ENCODE measurements at regions not wholly inside any gene's neighbourhood (a gene's known extent, or its start where the extent isn't known, plus 50 kb on each side); places are given as distances from the start of the nearest gene placed in this dataset.
"Not testable (repeated sequence)": the region's sequence is repeated elsewhere in the genome, so short reads cannot be mapped to it uniquely, and the experiment has no call there.

GRCh38 chr12:34402228-34402898, 380.1 kb downstream of the ALG10 start:
- no peaks in the 10 kb centered on the region for H3K27me3 ChIP-seq (replicated peaks; ENCODE audit: control insufficient read depth, insufficient read depth, low read length)
- H3K4me1 ChIP-seq (ENCODE audit: control insufficient read depth, insufficient read depth, low read length) = no peaks in the 10 kb centered on the region
- DNase-seq (ENCODE audit: low read depth) = no peak
- H3K9me3 ChIP-seq (ENCODE audit: control insufficient read depth, low read length) = peaks cover 8% of the 10 kb centered on the region
- H3K9ac ChIP-seq (ENCODE audit: low read length) = no peak overlapping the region
- H3K4me3 ChIP-seq (ENCODE audit: low read length) = no peak overlapping the region
- no peaks in the 10 kb centered on the region for H3K36me3 ChIP-seq (ENCODE audit: control insufficient read depth, insufficient read depth, low read length, severe bottlenecking)

DNA sequence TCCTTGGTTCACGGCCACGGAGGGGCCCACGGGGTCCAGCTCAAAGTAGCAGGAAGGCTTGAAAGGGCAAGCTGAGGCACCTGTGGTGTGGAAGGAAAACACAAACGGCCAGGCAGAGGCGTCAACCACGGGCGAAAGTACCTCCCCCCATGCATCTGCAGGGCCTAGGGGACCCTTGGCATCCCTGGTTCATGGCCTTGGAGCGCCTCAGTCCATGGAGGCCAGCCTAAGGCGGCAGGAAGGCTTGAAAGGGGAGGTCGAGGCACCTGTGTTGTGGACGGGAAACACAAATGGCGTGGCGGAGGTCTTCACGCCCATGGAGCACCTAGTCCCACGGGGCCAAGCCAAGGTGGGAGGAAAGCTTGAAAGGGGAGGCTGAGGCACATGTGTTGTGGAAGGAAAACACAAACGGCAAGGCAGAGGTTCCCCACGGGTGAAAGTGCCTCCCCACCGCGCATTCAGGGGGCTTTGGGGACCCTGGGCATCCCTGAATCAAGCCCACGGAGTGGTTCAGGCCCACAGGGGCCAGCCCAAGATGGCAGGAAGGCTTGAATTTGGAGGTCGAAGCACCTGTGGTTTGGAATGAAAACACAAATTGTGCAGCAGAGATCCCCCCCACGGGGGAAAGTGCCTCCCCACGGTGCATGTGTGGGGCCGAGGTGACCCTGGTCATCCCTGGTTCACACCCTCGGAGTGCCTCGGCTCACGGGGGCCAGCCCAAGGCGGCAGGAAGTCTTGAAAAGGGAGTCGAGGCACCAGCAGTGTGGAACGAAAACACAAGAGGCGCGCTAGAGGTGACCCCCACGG, 380.8 kb downstream of the ALG10 start:
- no peaks in the 10 kb centered on the region for H3K4me1 ChIP-seq (ENCODE audit: control insufficient read depth, insufficient read depth, low read length)
- no peak overlapping the region for H3K4me3 ChIP-seq (ENCODE audit: low read length)
- no peaks in the 10 kb centered on the region for H3K27me3 ChIP-seq (replicated peaks; ENCODE audit: control insufficient read depth, insufficient read depth, low read length)
- peaks cover 15% of the 10 kb centered on the region for H3K9me3 ChIP-seq (ENCODE audit: control insufficient read depth, low read length)
- no peaks in the 10 kb centered on the region for H3K36me3 ChIP-seq (ENCODE audit: control insufficient read depth, insufficient read depth, low read length, severe bottlenecking)
- DNase-seq (ENCODE audit: low read depth) = no peak
- H3K9ac ChIP-seq (ENCODE audit: low read length) = no peak overlapping the region

DNA sequence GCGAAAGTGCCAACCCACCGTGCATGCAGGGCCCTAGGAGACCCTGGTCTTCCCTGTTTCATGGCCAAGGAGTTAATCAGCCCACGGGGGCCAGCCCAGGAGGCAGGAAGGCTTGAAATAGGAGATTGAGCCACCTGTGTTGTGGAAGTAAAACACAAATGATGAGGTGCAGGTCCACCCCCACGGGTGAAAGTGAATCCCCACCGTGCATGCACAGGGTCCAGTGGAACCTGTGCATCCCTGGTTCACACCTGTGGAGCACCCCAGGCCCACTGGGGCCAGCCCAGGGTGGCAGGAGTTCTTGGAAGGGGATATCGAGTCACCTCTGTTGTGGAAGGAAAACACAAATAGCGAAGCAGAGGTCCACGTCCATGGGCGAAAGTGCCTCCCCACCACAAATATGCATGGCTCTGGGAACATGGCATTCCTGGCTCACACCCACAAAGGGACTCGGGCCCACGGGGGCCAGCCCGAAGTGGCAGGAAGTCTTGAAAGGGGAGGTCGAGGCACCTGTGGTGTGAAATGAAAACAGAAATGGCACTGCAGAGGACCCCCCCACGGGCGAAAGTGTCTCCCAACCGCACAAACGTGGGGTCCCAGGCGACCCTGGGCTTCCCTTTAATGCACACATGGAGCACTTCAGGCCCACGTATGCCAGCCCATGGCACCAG, 381.5 kb downstream of the ALG10 start:
- H3K36me3 ChIP-seq (ENCODE audit: control insufficient read depth, insufficient read depth, low read length, severe bottlenecking) = no peaks in the 10 kb centered on the region
- DNase-seq (ENCODE audit: low read depth) = no peak
- H3K4me1 ChIP-seq (ENCODE audit: control insufficient read depth, insufficient read depth, low read length) = no peaks in the 10 kb centered on the region
- no peaks in the 10 kb centered on the region for H3K27me3 ChIP-seq (replicated peaks; ENCODE audit: control insufficient read depth, insufficient read depth, low read length)
- H3K4me3 ChIP-seq (ENCODE audit: low read length) = no peak overlapping the region
- H3K9me3 ChIP-seq (ENCODE audit: control insufficient read depth, low read length) = peaks cover 23% of the 10 kb centered on the region
- no peak overlapping the region for H3K9ac ChIP-seq (ENCODE audit: low read length)

- Histone ChIP-seq H3K36me3 (ENCODE audit: control insufficient read depth, insufficient read depth, low read length, severe bottlenecking) (no peaks in the 10 kb centered on the region), H3K4me1 (ENCODE audit: control insufficient read depth, insufficient read depth, low read length) (no peaks in the 10 kb centered on the region), H3K27me3 (replicated peaks; ENCODE audit: control insufficient read depth, insufficient read depth, low read length) (no peaks in the 10 kb centered on the region), H3K9me3 (ENCODE audit: control insufficient read depth, low read length) (peaks cover 31% of the 10 kb centered on the region), H3K4me3 (ENCODE audit: low read length) (no peak overlapping the region), H3K9ac (ENCODE audit: low read length) (no peak overlapping the region)
- no peak for DNase-seq (ENCODE audit: low read depth)
Observed at GRCh38 chr12:34404377-34405285, 382.3 kb downstream of the ALG10 start.

GRCh38 chr12:34405286-34406227, 383.3 kb downstream of the ALG10 start:
- no peaks in the 10 kb centered on the region for H3K4me1 ChIP-seq (ENCODE audit: control insufficient read depth, insufficient read depth, low read length)
- no peak overlapping the region for H3K4me3 ChIP-seq (ENCODE audit: low read length)
- no peak overlapping the region for H3K9ac ChIP-seq (ENCODE audit: low read length)
- peaks cover 40% of the 10 kb centered on the region for H3K9me3 ChIP-seq (ENCODE audit: control insufficient read depth, low read length)
- no peak for DNase-seq (ENCODE audit: low read depth)
- no peaks in the 10 kb centered on the region for H3K27me3 ChIP-seq (replicated peaks; ENCODE audit: control insufficient read depth, insufficient read depth, low read length)
- no peaks in the 10 kb centered on the region for H3K36me3 ChIP-seq (ENCODE audit: control insufficient read depth, insufficient read depth, low read length, severe bottlenecking)

- Histone ChIP-seq H3K4me1 (ENCODE audit: control insufficient read depth, insufficient read depth, low read length) (no peaks in the 10 kb centered on the region), H3K27me3 (replicated peaks; ENCODE audit: control insufficient read depth, insufficient read depth, low read length) (no peaks in the 10 kb centered on the region), H3K9ac (ENCODE audit: low read length) (no peak overlapping the region), H3K9me3 (ENCODE audit: control insufficient read depth, low read length) (peaks cover 48% of the 10 kb centered on the region), H3K4me3 (ENCODE audit: low read length) (no peak overlapping the region), H3K36me3 (ENCODE audit: control insufficient read depth, insufficient read depth, low read length, severe bottlenecking) (no peaks in the 10 kb centered on the region)
- DNase-seq (ENCODE audit: low read depth) = no peak
Observed at GRCh38 chr12:34406228-34406995, 384.1 kb downstream of the ALG10 start.

DNA sequence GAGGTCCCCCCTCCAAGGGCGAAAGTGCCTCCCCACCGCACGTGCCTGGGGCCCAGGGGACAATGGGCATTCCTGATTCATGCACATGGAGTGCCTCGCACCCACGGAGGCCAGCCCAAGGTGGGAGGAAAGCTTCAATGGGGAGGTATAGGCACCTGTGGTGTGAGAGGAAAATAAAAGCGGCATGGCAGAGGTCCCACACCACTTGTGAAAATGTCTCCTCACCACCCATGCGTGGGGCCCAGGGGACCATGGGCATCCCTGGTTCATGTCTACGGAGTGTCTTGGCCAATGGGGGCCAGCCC, 384.7 kb downstream of the ALG10 start:
- Histone ChIP-seq H3K9me3 (ENCODE audit: control insufficient read depth, low read length) (peaks cover 54% of the 10 kb centered on the region), H3K36me3 (ENCODE audit: control insufficient read depth, insufficient read depth, low read length, severe bottlenecking) (no peaks in the 10 kb centered on the region), H3K9ac (ENCODE audit: low read length) (no peak overlapping the region), H3K4me1 (ENCODE audit: control insufficient read depth, insufficient read depth, low read length) (no peaks in the 10 kb centered on the region), H3K4me3 (ENCODE audit: low read length) (no peak overlapping the region), H3K27me3 (replicated peaks; ENCODE audit: control insufficient read depth, insufficient read depth, low read length) (no peaks in the 10 kb centered on the region)
- DNase-seq (ENCODE audit: low read depth) = no peak

GRCh38 chr12:34407813-34408212, 385.5 kb downstream of the ALG10 start:
- Histone ChIP-seq H3K9ac (ENCODE audit: low read length) (no peak overlapping the region), H3K4me3 (ENCODE audit: low read length) (no peak overlapping the region), H3K36me3 (ENCODE audit: control insufficient read depth, insufficient read depth, low read length, severe bottlenecking) (no peaks in the 10 kb centered on the region), H3K9me3 (ENCODE audit: control insufficient read depth, low read length) (peaks cover 62% of the 10 kb centered on the region), H3K4me1 (ENCODE audit: control insufficient read depth, insufficient read depth, low read length) (no peaks in the 10 kb centered on the region), H3K27me3 (replicated peaks; ENCODE audit: control insufficient read depth, insufficient read depth, low read length) (no peaks in the 10 kb centered on the region)
- DNase-seq (ENCODE audit: low read depth) = no peak

DNA sequence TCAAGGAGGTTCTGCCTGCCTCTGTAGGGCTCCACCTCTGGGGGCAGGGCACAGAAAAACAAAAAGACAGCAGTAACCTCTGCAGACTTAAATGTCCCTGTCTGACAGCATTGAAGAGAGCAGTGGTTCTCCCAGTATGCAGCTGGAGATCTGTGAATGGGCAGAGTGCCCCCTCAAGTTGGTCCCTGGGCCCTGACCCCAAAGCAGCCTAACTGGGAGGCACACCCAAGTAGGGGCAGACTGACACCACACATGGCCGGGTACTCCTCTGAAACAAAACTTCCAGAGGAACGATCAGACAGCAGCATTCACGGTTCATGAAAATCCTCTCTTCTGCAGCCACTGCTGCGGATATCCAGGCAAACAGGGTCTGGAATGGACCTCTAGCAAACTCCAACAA, 409.2 kb downstream of the ALG10 start:
- H3K9me3 ChIP-seq (ENCODE audit: control insufficient read depth, low read length) = peaks cover 22% of the 10 kb centered on the region
- H3K9ac ChIP-seq (ENCODE audit: low read length); H3K36me3 ChIP-seq (ENCODE audit: control insufficient read depth, insufficient read depth, low read length, severe bottlenecking); H3K4me1 ChIP-seq (ENCODE audit: control insufficient read depth, insufficient read depth, low read length); DNase-seq (ENCODE audit: low read depth); H3K4me3 ChIP-seq (ENCODE audit: low read length); H3K27me3 ChIP-seq (replicated peaks; ENCODE audit: control insufficient read depth, insufficient read depth, low read length): not testable (repeated sequence)

Measured in adipocyte (in vitro differentiated cells).